Body of pancreas (tissue), 4 donors: ENCODE measurements at regions not wholly inside any gene's neighbourhood (a gene's known extent, or its start where the extent isn't known, plus 50 kb on each side); places are given as distances from the start of the nearest gene placed in this dataset.
"Not testable (repeated sequence)": the region's sequence is repeated elsewhere in the genome, so short reads cannot be mapped to it uniquely, and the experiment has no call there.

Experiments
- POLR2A ChIP-seq, 3 donors: fragments of 450-650 bp; IDR thresholded peaks; one replicate each; pipeline ENCODE4 v1.6.1; 2016; ENCODE audit warnings: antibody characterized with exemption in 3 of 3, mild to moderate bottlenecking in 2 of 3
- TF ChIP-seq, protein P1 (sequence below), 7 experiments: fragments of 450-650 bp in 4 of 7; fragments of 200-600 bp in 3 of 7; sonication (generic) in 3 of 7; IDR thresholded peaks; one replicate each; pipeline ENCODE4 v1.5.1; 2016 to 2019; ENCODE audit warnings: antibody characterized with exemption in 7 of 7

DNA sequence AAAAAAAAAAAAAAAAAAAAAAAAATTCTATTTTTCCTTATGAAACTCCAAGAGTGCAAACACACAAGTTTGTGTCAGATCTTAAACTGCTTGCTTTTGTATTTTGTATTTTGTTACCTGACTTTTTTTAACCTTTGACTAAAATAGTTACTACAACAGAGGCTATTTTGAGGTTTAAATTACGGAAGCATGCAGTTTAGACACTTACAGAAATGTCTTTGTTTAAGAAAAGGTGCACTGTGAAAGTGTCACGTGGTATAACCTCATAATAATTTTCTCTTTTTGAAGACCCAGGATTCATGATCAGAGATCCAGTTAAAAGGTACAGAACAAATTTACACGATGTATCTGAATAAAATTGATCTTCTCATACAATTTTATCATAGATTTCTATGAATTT lies 152.4 kb downstream of the SPIN4 start:
- TF ChIP-seq, protein P1, sequence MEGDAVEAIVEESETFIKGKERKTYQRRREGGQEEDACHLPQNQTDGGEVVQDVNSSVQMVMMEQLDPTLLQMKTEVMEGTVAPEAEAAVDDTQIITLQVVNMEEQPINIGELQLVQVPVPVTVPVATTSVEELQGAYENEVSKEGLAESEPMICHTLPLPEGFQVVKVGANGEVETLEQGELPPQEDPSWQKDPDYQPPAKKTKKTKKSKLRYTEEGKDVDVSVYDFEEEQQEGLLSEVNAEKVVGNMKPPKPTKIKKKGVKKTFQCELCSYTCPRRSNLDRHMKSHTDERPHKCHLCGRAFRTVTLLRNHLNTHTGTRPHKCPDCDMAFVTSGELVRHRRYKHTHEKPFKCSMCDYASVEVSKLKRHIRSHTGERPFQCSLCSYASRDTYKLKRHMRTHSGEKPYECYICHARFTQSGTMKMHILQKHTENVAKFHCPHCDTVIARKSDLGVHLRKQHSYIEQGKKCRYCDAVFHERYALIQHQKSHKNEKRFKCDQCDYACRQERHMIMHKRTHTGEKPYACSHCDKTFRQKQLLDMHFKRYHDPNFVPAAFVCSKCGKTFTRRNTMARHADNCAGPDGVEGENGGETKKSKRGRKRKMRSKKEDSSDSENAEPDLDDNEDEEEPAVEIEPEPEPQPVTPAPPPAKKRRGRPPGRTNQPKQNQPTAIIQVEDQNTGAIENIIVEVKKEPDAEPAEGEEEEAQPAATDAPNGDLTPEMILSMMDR (IDR thresholded peaks at IDR 0.05) = not testable (repeated sequence)
- not testable (repeated sequence) for TF ChIP-seq POLR2A (IDR thresholded peaks at IDR 0.05)
